Panc1 (cell line): ENCODE measurements at regions not wholly inside any gene's neighbourhood (a gene's known extent, or its start where the extent isn't known, plus 50 kb on each side); places are given as distances from the start of the nearest gene placed in this dataset.

Experiments used
- POLR2AphosphoS5 ChIP-seq: IDR thresholded peaks from 2 replicates; pipeline ENCODE4 v1.6.1; 2012; ENCODE audit warnings: mild to moderate bottlenecking, low read depth, low read length, moderate library complexity
- SIN3A ChIP-seq: IDR thresholded peaks from 2 replicates; pipeline ENCODE4 v1.6.1; 2012; ENCODE audit warnings: low read depth, mild to moderate bottlenecking, low read length, moderate library complexity, borderline replicate concordance; ENCODE audit not compliant: insufficient read depth
- TCF7L2 ChIP-seq: IDR thresholded peaks from 2 replicates; pipeline ENCODE4 v1.6.1; 2011; ENCODE audit warnings: mild to moderate bottlenecking, low read depth, low read length, inconsistent platforms
- TF ChIP-seq, protein P1 (sequence below): fragments of 450-650 bp; IDR thresholded peaks from 2 replicates; pipeline ENCODE4 v1.5.1; 2017; ENCODE audit warnings: mild to moderate bottlenecking
- TF ChIP-seq, protein P2 (sequence below), 2 experiments: IDR thresholded peaks; 2 replicates each; pipeline ENCODE4 v1.6.1; 2011 to 2012; ENCODE audit warnings: low read depth in 2 of 2, control low read depth in 1 of 2, low read length in 1 of 2, mild to moderate bottlenecking in 1 of 2, moderate library complexity in 1 of 2; ENCODE audit not compliant: insufficient read depth in 1 of 2

DNA sequence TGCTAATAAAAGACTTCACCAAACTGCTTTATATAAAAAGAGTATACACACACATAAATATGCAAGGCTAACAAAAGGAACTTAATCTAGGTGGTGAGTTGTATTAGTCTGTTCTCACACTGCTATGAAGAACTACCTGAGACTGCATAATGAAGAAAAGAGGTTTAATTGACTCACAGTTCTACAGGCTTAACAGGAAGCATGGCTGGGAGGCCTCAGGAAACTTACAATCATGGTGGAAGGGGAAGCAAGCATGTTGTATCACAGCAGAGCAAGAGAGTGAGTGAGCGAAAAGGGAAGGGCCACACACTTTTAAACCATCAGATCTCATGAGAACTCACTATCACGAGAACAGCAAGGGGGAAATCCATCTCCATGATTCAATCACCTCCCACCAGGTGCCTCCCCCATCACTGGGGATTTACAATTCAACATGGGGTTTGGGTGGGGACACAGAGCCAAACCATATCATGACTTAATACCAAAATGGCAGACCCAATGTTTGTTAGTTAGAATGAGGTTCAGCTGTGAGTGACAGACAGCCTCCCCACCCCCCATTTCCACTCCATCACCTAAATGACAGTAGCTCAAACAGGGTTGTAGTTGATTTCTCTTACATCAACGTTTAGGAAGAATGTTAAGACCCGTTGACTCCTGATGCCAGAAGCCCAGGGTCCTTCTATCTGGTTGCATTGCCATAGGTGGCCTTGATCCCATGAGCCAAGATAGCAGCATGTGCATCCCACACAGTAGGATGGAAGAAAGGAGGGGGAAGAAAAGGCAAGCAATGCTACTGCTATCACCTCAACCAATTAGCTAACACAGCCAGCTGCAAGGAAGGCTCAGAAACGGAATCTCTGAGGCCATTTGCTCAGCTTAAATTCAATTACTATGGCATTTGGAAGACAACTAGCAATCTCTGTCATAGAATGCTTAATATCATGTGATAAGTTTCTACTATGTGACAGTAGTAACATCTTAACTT is 77.0 kb downstream of the CCDC71L start:
- TF ChIP-seq, protein P1, sequence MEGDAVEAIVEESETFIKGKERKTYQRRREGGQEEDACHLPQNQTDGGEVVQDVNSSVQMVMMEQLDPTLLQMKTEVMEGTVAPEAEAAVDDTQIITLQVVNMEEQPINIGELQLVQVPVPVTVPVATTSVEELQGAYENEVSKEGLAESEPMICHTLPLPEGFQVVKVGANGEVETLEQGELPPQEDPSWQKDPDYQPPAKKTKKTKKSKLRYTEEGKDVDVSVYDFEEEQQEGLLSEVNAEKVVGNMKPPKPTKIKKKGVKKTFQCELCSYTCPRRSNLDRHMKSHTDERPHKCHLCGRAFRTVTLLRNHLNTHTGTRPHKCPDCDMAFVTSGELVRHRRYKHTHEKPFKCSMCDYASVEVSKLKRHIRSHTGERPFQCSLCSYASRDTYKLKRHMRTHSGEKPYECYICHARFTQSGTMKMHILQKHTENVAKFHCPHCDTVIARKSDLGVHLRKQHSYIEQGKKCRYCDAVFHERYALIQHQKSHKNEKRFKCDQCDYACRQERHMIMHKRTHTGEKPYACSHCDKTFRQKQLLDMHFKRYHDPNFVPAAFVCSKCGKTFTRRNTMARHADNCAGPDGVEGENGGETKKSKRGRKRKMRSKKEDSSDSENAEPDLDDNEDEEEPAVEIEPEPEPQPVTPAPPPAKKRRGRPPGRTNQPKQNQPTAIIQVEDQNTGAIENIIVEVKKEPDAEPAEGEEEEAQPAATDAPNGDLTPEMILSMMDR: no peak
- TF ChIP-seq POLR2AphosphoS5 (no peak), SIN3A (no peak), TCF7L2 (no peak)
- TF ChIP-seq, protein P2, sequence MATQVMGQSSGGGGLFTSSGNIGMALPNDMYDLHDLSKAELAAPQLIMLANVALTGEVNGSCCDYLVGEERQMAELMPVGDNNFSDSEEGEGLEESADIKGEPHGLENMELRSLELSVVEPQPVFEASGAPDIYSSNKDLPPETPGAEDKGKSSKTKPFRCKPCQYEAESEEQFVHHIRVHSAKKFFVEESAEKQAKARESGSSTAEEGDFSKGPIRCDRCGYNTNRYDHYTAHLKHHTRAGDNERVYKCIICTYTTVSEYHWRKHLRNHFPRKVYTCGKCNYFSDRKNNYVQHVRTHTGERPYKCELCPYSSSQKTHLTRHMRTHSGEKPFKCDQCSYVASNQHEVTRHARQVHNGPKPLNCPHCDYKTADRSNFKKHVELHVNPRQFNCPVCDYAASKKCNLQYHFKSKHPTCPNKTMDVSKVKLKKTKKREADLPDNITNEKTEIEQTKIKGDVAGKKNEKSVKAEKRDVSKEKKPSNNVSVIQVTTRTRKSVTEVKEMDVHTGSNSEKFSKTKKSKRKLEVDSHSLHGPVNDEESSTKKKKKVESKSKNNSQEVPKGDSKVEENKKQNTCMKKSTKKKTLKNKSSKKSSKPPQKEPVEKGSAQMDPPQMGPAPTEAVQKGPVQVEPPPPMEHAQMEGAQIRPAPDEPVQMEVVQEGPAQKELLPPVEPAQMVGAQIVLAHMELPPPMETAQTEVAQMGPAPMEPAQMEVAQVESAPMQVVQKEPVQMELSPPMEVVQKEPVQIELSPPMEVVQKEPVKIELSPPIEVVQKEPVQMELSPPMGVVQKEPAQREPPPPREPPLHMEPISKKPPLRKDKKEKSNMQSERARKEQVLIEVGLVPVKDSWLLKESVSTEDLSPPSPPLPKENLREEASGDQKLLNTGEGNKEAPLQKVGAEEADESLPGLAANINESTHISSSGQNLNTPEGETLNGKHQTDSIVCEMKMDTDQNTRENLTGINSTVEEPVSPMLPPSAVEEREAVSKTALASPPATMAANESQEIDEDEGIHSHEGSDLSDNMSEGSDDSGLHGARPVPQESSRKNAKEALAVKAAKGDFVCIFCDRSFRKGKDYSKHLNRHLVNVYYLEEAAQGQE (IDR thresholded peaks at IDR 0.05; ENCODE audit: insufficient read depth in 1 of 2, low read depth in 2 of 2, low read length in 1 of 2): no peak
